GM12892 (cell line): ENCODE measurements at regions not wholly inside any gene's neighbourhood (a gene's known extent, or its start where the extent isn't known, plus 50 kb on each side); places are given as distances from the start of the nearest gene placed in this dataset.

Experiments used
- POLR2A ChIP-seq: IDR thresholded peaks from 2 replicates; pipeline ENCODE4 v1.6.1; 2011; ENCODE audit warnings: low read depth, low read length, control low read depth
- POLR2AphosphoS5 ChIP-seq: IDR thresholded peaks from 2 replicates; pipeline ENCODE4 v1.6.1; 2011; ENCODE audit warnings: low read depth, low read length, control low read depth

GRCh38 chr3:105197863-105198262, 168.8 kb upstream of the ALCAM start:
- no peak for TF ChIP-seq POLR2A
- no peak for TF ChIP-seq POLR2AphosphoS5
